Spleen (tissue), 11 donors: ENCODE measurements at regions not wholly inside any gene's neighbourhood (a gene's known extent, or its start where the extent isn't known, plus 50 kb on each side); places are given as distances from the start of the nearest gene placed in this dataset.

Experiments
- DNase-seq: peaks from one replicate; pipeline ENCODE4 v3.0.0-alpha.2; 2020
- H3K27ac ChIP-seq, 8 donors: fragments of 200-600 bp; sonication (generic) in 7 of 8; 1 replicate in 4 of 8; 2 replicates in 4 of 8; pipeline versions ENCODE4 v1.5.0 to v1.8.0; 2016 to 2021; ENCODE audit warnings: inconsistent platforms in 4 of 8, mild to moderate bottlenecking in 4 of 8, moderate library complexity in 1 of 8
- H3K27me3 ChIP-seq, 7 donors: fragments of 200-600 bp; sonication (generic) in 6 of 7; replicated peaks in 1 of 7; 1 replicate in 4 of 7; 2 replicates in 3 of 7; pipeline versions ENCODE4 v1.5.0 to v1.8.0; 2016 to 2021; ENCODE audit warnings: inconsistent platforms in 3 of 7, mild to moderate bottlenecking in 1 of 7
- H3K36me3 ChIP-seq, 6 donors: fragments of 200-600 bp; sonication (generic) in 5 of 6; 1 replicate in 4 of 6; 2 replicates in 2 of 6; pipeline versions ENCODE4 v1.5.0 to v1.8.0; 2016 to 2021; ENCODE audit warnings: inconsistent platforms in 2 of 6
- H3K4me1 ChIP-seq, 6 donors: fragments of 200-600 bp; sonication (generic) in 5 of 6; 1 replicate in 3 of 6; 2 replicates in 3 of 6; pipeline versions ENCODE4 v1.5.0 to v1.8.0; 2016 to 2021; ENCODE audit warnings: inconsistent platforms in 3 of 6
- H3K4me3 ChIP-seq, 8 donors: fragments of 200-600 bp; sonication (generic) in 7 of 8; 1 replicate in 4 of 8; 2 replicates in 4 of 8; pipeline versions ENCODE4 v1.5.0 to v1.8.0; 2016 to 2021; ENCODE audit warnings: inconsistent platforms in 4 of 8, mild to moderate bottlenecking in 4 of 8, moderate library complexity in 2 of 8
- H3K9me3 ChIP-seq, 8 donors: fragments of 200-600 bp; sonication (generic) in 7 of 8; 1 replicate in 4 of 8; 2 replicates in 4 of 8; pipeline versions ENCODE4 v1.5.0 to v1.8.0; 2016 to 2021; ENCODE audit warnings: inconsistent platforms in 4 of 8
- CTCF ChIP-seq, 11 experiments: fragments of 200-600 bp in 7 of 11; fragments of 450-650 bp in 4 of 11; sonication (generic) in 4 of 11; IDR thresholded peaks in 8 of 11; conservative IDR thresholded peaks in 3 of 11; 1 replicate in 7 of 11; 2 replicates in 4 of 11; pipeline versions ENCODE4 v1.4.0 to v1.8.0; 2016 to 2021; ENCODE audit warnings: antibody characterized with exemption in 11 of 11, inconsistent platforms in 4 of 11, mild to moderate bottlenecking in 1 of 11
- POLR2A ChIP-seq, 3 donors: fragments of 450-650 bp; IDR thresholded peaks; one replicate each; pipeline ENCODE4 v1.5.1; 2017; ENCODE audit warnings: antibody characterized with exemption in 3 of 3, mild to moderate bottlenecking in 1 of 3
- POLR2AphosphoS5 ChIP-seq, 3 donors: sonication (generic); formaldehyde crosslinking; IDR thresholded peaks; one replicate each; pipeline ENCODE4 v1.5.1; 2017; ENCODE audit warnings: antibody characterized with exemption in 3 of 3
- WGBS, 5 donors: extraction: QIAGEN DNeasy Blood & Tissue Kit in 3 of 5; methylation state at CpG; one replicate each; pipeline versions ENCODE4 v1.1.5 to v1.1.7; 2013 to 2018; 5-methylcytosine and 5-hydroxymethylcytosine counted together
- intact Hi-C: fragments of 100-400 bp; cut with DNase I; formaldehyde crosslinking; loops from one replicate; pipeline ENCODE4 v1.15.0; 2023; ENCODE audit warnings: low total_unique reads
- donor health status: healthy with polysubstance abuse.
- donor health status: DM: no; HTN: no; CAD: no; lungs with moderate emphysema.
- donor health status: DM: no; HTN: no; CAD: no.
- donor health status: Bipolar disorder and iron deficiency.
- donor health status: healthy.
- donor health status: DM: no; HTN: no; CAD: no.
- donor health status: DM: yes; HTN: yes; CAD: no.

GRCh38 chr13:61692691-61693090 lies 277.0 kb upstream of the PCDH20 start:
- no peak overlapping the region for H3K27ac ChIP-seq
- no peak overlapping the region for H3K4me3 ChIP-seq
- H3K9me3 ChIP-seq = peaks cover 0 to 9% (median 0%) of the 10 kb centered on the region in 8 donors
- no peaks in the 10 kb centered on the region for H3K4me1 ChIP-seq
- H3K36me3 ChIP-seq = no peaks in the 10 kb centered on the region
- no peaks in the 10 kb centered on the region for H3K27me3 ChIP-seq
- TF ChIP-seq POLR2A (IDR thresholded peaks at IDR 0.05) (no peak), CTCF (IDR thresholded peaks at IDR 0.05 in 8 of 11, conservative IDR thresholded peaks at IDR 0.05 in 3 of 11) (no peak), POLR2AphosphoS5 (IDR thresholded peaks at IDR 0.05) (no peak)
- no peak for DNase-seq
- intact Hi-C loops = no loop called here

- WGBS, 5 donors = 67 to 81% (median 73%) methylated on average over 2 of the region's 2 CpGs
These were observed 270.0 kb upstream of the PCDH20 start for GRCh38 chr13:61685682-61686012.

GRCh38 chr13:61684976-61685681 lies 269.5 kb upstream of the PCDH20 start:
- Histone ChIP-seq H3K36me3 (no peaks in the 10 kb centered on the region), H3K27ac (no peak overlapping the region), H3K4me3 (no peak overlapping the region), H3K27me3 (no peaks in the 10 kb centered on the region), H3K9me3 (peaks cover 0 to 39% (median 22%) of the 10 kb centered on the region in 8 donors), H3K4me1 (no peaks in the 10 kb centered on the region)
- DNase-seq = no peak
- TF ChIP-seq CTCF (IDR thresholded peaks at IDR 0.05 in 8 of 11, conservative IDR thresholded peaks at IDR 0.05 in 3 of 11) (no peak), POLR2AphosphoS5 (IDR thresholded peaks at IDR 0.05) (no peak), POLR2A (IDR thresholded peaks at IDR 0.05) (no peak)
- intact Hi-C loops = no loop called here
- WGBS, 5 donors = 69 to 85% (median 78%) methylated on average over 4 of the region's 4 CpGs

More at GRCh38 chr13:61685682-61686012, 270.0 kb upstream of the PCDH20 start:
- intact Hi-C loops = no loop called here
- H3K4me1 ChIP-seq = no peaks in the 10 kb centered on the region
- H3K36me3 ChIP-seq = no peaks in the 10 kb centered on the region
- no peak overlapping the region for H3K27ac ChIP-seq
- no peak for DNase-seq
- no peak overlapping the region for H3K4me3 ChIP-seq
- no peak for TF ChIP-seq CTCF (IDR thresholded peaks at IDR 0.05 in 8 of 11, conservative IDR thresholded peaks at IDR 0.05 in 3 of 11)
- no peak for TF ChIP-seq POLR2AphosphoS5 (IDR thresholded peaks at IDR 0.05)
- no peak for TF ChIP-seq POLR2A (IDR thresholded peaks at IDR 0.05)
- no peaks in the 10 kb centered on the region for H3K27me3 ChIP-seq
- H3K9me3 ChIP-seq = peaks cover 0 to 39% (median 24%) of the 10 kb centered on the region in 8 donors

- H3K4me1 ChIP-seq = no peaks in the 10 kb centered on the region
- peaks cover 0 to 19% (median 9%) of the 10 kb centered on the region in 8 donors for H3K9me3 ChIP-seq
- DNase-seq = no peak
- H3K4me3 ChIP-seq = no peak overlapping the region
- no peaks in the 10 kb centered on the region for H3K36me3 ChIP-seq
- TF ChIP-seq POLR2AphosphoS5 (IDR thresholded peaks at IDR 0.05) = no peak
- TF ChIP-seq POLR2A (IDR thresholded peaks at IDR 0.05) = no peak
- no peak for TF ChIP-seq CTCF (IDR thresholded peaks at IDR 0.05 in 8 of 11, conservative IDR thresholded peaks at IDR 0.05 in 3 of 11)
- no peak overlapping the region for H3K27ac ChIP-seq
- WGBS, 5 donors = 75 to 89% (median 84%) methylated on average over 4 of the region's 4 CpGs
- intact Hi-C loops = no loop called here
- H3K27me3 ChIP-seq = no peaks in the 10 kb centered on the region
These were observed 257.1 kb upstream of the PCDH20 start for GRCh38 chr13:61672756-61673155.
